ENCODE measurements at regions not wholly inside any gene's neighbourhood (a gene's known extent, or its start where the extent isn't known, plus 50 kb on each side); places are given as distances from the start of the nearest gene placed in this dataset.

GRCh38 chr7:119660080-119660479, 612.9 kb upstream of the KCND2 start:
- Histone ChIP-seq H3K79me2 (ENCODE audit: control insufficient read depth, insufficient read depth, low read length) (no peaks in the 10 kb centered on the region), H3K9ac (ENCODE audit: control insufficient read depth, insufficient read depth, low read length) (no peak overlapping the region), H3K27me3 (replicated peaks in 1 of 2; ENCODE audit: control insufficient read depth in 2 of 2, insufficient read depth in 2 of 2, low read length in 1 of 2) (no peaks in the 10 kb centered on the region), H3K4me2 (ENCODE audit: control insufficient read depth, insufficient read depth) (no peak overlapping the region), H3K9me3 (replicated peaks; ENCODE audit: control insufficient read depth, insufficient read depth, low read length) (no peaks in the 10 kb centered on the region), H3K4me1 (ENCODE audit: control insufficient read depth, insufficient read depth, low read length) (no peaks in the 10 kb centered on the region), H3K27ac (ENCODE audit: control insufficient read depth, insufficient read depth) (no peak overlapping the region), H3K36me3 (ENCODE audit: control insufficient read depth in 2 of 2, insufficient read depth in 2 of 2, low read length in 1 of 2) (no peaks in the 10 kb centered on the region), H3K4me3 (no peak overlapping the region), H2AFZ (ENCODE audit: control insufficient read depth, low read depth, low read length) (no peak overlapping the region), H4K20me1 (ENCODE audit: control insufficient read depth, insufficient read depth) (no peaks in the 10 kb centered on the region)
- BruUV-seq (replicated peaks) = no TSS peak
- intact Hi-C loops (cut with micrococcal nuclease; ENCODE audit: unreplicated experiment) = no loop called here
- TF ChIP-seq, protein P1, sequence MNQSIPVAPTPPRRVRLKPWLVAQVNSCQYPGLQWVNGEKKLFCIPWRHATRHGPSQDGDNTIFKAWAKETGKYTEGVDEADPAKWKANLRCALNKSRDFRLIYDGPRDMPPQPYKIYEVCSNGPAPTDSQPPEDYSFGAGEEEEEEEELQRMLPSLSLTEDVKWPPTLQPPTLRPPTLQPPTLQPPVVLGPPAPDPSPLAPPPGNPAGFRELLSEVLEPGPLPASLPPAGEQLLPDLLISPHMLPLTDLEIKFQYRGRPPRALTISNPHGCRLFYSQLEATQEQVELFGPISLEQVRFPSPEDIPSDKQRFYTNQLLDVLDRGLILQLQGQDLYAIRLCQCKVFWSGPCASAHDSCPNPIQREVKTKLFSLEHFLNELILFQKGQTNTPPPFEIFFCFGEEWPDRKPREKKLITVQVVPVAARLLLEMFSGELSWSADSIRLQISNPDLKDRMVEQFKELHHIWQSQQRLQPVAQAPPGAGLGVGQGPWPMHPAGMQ (IDR thresholded peaks at IDR 0.05; ENCODE audit: borderline replicate concordance) = no peak
- TF ChIP-seq TAF1 (IDR thresholded peaks at IDR 0.05; ENCODE audit: borderline replicate concordance, low read depth, low read length) (no peak), CBX3 (IDR thresholded peaks at IDR 0.05; ENCODE audit: borderline replicate concordance, low read depth) (no peak), CREM (IDR thresholded peaks at IDR 0.05; ENCODE audit: low read depth) (no peak), KLF5 (IDR thresholded peaks at IDR 0.05; ENCODE audit: partially characterized antibody) (no peak), SP1 (IDR thresholded peaks at IDR 0.05; ENCODE audit: low read depth, low read length) (no peak)
- TF ChIP-seq, protein P2, sequence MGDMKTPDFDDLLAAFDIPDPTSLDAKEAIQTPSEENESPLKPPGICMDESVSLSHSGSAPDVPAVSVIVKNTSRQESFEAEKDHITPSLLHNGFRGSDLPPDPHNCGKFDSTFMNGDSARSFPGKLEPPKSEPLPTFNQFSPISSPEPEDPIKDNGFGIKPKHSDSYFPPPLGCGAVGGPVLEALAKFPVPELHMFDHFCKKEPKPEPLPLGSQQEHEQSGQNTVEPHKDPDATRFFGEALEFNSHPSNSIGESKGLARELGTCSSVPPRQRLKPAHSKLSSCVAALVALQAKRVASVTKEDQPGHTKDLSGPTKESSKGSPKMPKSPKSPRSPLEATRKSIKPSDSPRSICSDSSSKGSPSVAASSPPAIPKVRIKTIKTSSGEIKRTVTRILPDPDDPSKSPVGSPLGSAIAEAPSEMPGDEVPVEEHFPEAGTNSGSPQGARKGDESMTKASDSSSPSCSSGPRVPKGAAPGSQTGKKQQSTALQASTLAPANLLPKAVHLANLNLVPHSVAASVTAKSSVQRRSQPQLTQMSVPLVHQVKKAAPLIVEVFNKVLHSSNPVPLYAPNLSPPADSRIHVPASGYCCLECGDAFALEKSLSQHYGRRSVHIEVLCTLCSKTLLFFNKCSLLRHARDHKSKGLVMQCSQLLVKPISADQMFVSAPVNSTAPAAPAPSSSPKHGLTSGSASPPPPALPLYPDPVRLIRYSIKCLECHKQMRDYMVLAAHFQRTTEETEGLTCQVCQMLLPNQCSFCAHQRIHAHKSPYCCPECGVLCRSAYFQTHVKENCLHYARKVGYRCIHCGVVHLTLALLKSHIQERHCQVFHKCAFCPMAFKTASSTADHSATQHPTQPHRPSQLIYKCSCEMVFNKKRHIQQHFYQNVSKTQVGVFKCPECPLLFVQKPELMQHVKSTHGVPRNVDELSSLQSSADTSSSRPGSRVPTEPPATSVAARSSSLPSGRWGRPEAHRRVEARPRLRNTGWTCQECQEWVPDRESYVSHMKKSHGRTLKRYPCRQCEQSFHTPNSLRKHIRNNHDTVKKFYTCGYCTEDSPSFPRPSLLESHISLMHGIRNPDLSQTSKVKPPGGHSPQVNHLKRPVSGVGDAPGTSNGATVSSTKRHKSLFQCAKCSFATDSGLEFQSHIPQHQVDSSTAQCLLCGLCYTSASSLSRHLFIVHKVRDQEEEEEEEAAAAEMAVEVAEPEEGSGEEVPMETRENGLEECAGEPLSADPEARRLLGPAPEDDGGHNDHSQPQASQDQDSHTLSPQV (IDR thresholded peaks at IDR 0.05) = no peak
- in situ Hi-C loops (cut with MboI) = no loop called here
- no peak for FAIRE-seq
- ChIA-PET CTCF (no interaction called here), POLR2A (no interaction called here), SMC1A (ENCODE audit: uncharacterized antibody, unreplicated experiment) (no interaction called here), RAD21 (ENCODE audit: unreplicated experiment) (no interaction called here)
- ATAC-seq = no peak
- no peak for DNase-seq (ENCODE audit: low read depth, low spot score)
- WGBS (ENCODE audit: insufficient coverage, insufficient replicate concordance, low lambda C conversion rate, missing lambda C conversion rate) = 0% methylated on average over 2 of the region's 2 CpGs
